ENCODE measurements at regions not wholly inside any gene's neighbourhood (a gene's known extent, or its start where the extent isn't known, plus 50 kb on each side); places are given as distances from the start of the nearest gene placed in this dataset.
A peak's percentile ranks its signal among the peaks of the same experiment; 100 is the strongest.

GRCh38 chr10:120979435-120980278 lies 128.5 kb downstream of the WDR11 start:
- Histone ChIP-seq H3K9me3 (no peaks in the 10 kb centered on the region), H3K4me1 (peaks cover 0 to 5% of the 10 kb centered on the region in 2 donors), H3K36me3 (no peaks in the 10 kb centered on the region), H3K27ac (no peak overlapping the region), H3K27me3 (no peaks in the 10 kb centered on the region), H3K4me3 (replicated peaks in 1 of 3) (peak overlapping the region in 1 of 3 donors; percentile 11)
- TF ChIP-seq POLR2A (IDR thresholded peaks at IDR 0.05) = no peak
- no peak for TF ChIP-seq CTCF (IDR thresholded peaks at IDR 0.05)
- peak; percentile 69 to 72 for DNase-seq
- 12 to 14% methylated on average over 35 to 46 of the region's 68 CpGs for WGBS, 2 donors
- intact Hi-C loops (cut with DNase I) = no loop called here

GRCh38 chr10:120980279-120981255 lies 129.4 kb downstream of the WDR11 start:
- no peaks in the 10 kb centered on the region for H3K9me3 ChIP-seq
- no peaks in the 10 kb centered on the region for H3K27me3 ChIP-seq
- no peaks in the 10 kb centered on the region for H3K36me3 ChIP-seq
- no peak overlapping the region for H3K27ac ChIP-seq
- TF ChIP-seq CTCF (IDR thresholded peaks at IDR 0.05) = no peak
- no peak for TF ChIP-seq POLR2A (IDR thresholded peaks at IDR 0.05)
- DNase-seq = no peak
- no peak overlapping the region for H3K4me3 ChIP-seq (replicated peaks in 1 of 3)
- intact Hi-C loops (cut with DNase I) = no loop called here
- WGBS, 2 donors = 68 to 73% methylated on average over 18 of the region's 18 CpGs
- peaks cover 0 to 5% of the 10 kb centered on the region in 2 donors for H3K4me1 ChIP-seq

GRCh38 chr10:120981601-120982391 lies 130.6 kb downstream of the WDR11 start:
- no peak for DNase-seq
- no peaks in the 10 kb centered on the region for H3K36me3 ChIP-seq
- H3K4me3 ChIP-seq (replicated peaks in 1 of 3) = no peak overlapping the region
- no peaks in the 10 kb centered on the region for H3K27me3 ChIP-seq
- 79 to 81% methylated on average over 8 of the region's 8 CpGs for WGBS, 2 donors
- H3K9me3 ChIP-seq = no peaks in the 10 kb centered on the region
- no peak for TF ChIP-seq POLR2A (IDR thresholded peaks at IDR 0.05)
- no peak for TF ChIP-seq CTCF (IDR thresholded peaks at IDR 0.05)
- H3K27ac ChIP-seq = no peak overlapping the region
- peaks cover 0 to 5% of the 10 kb centered on the region in 2 donors for H3K4me1 ChIP-seq
- intact Hi-C loops (cut with DNase I) = no loop called here

GRCh38 chr10:120982507-120982906 lies 131.3 kb downstream of the WDR11 start:
- Histone ChIP-seq H3K27ac (no peak overlapping the region), H3K4me3 (replicated peaks in 1 of 3) (no peak overlapping the region), H3K4me1 (peaks cover 0 to 5% of the 10 kb centered on the region in 2 donors), H3K9me3 (no peaks in the 10 kb centered on the region), H3K36me3 (no peaks in the 10 kb centered on the region), H3K27me3 (no peaks in the 10 kb centered on the region)
- DNase-seq = no peak
- WGBS, 2 donors = 65 to 74% methylated on average over 3 of the region's 3 CpGs
- TF ChIP-seq CTCF (IDR thresholded peaks at IDR 0.05) = no peak
- TF ChIP-seq POLR2A (IDR thresholded peaks at IDR 0.05) = no peak
- intact Hi-C loops (cut with DNase I) = no loop called here

All from thyroid gland (tissue), 4 donors.